ENCODE measurements at regions not wholly inside any gene's neighbourhood (a gene's known extent, or its start where the extent isn't known, plus 50 kb on each side); places are given as distances from the start of the nearest gene placed in this dataset.

DNA sequence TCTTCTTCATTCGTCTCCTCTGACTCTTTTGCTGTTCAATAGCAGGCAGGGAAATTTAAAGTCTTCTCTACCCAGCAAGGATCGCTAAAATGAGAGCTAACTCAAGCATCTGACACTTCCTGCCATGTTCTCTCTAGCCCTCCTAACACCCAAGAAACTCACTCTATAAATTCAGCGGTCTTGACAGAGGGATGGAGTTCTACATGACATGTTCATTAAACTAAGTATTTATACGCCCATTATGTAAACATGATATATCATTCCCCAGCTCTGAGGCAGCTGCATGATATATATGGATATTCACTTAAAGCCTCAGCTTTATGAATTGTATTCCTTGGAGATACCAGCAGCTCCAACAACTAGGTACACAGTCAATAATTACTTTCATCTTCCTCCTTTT lies 231.0 kb downstream of the METTL4 start:
- no CpG with 5 or more reads among the region's 4 CpGs for WGBS, 2 donors (ENCODE audit: extremely low coverage in 2 of 2, insufficient read length in 2 of 2, insufficient replicate concordance in 1 of 2)
- H2AFZ ChIP-seq (ENCODE audit: low read length), result no peak overlapping the region
- H3K18ac ChIP-seq (ENCODE audit: low read length), result no peak overlapping the region
- H3K4me3 ChIP-seq (ENCODE audit: low read length in 2 of 2), result no peak overlapping the region
- no peak for DNase-seq (ENCODE audit: low spot score)
- no peaks in the 10 kb centered on the region for H3K36me3 ChIP-seq (replicated peaks in 1 of 2; ENCODE audit: control insufficient read depth in 2 of 2, insufficient read depth in 2 of 2, low read length in 2 of 2)
- no peak overlapping the region for H2BK120ac ChIP-seq (ENCODE audit: low read depth, low read length)
- no peak overlapping the region for H3K23ac ChIP-seq (ENCODE audit: low read depth, low read length, poor library complexity)
- H3K27me3 ChIP-seq (ENCODE audit: control insufficient read depth in 3 of 3, insufficient read depth in 3 of 3, low read depth in 1 of 3, low read length in 3 of 3), result no peaks in the 10 kb centered on the region
- no peaks in the 10 kb centered on the region for H3K79me1 ChIP-seq (ENCODE audit: low read depth, low read length)
- no peak overlapping the region for H3K9ac ChIP-seq (ENCODE audit: low read depth, low read length, poor library complexity)
- H2AK5ac ChIP-seq (ENCODE audit: low read depth, low read length), result no peak overlapping the region
- no peak overlapping the region for H4K8ac ChIP-seq (ENCODE audit: low read depth, low read length)
- no peak overlapping the region for H3K27ac ChIP-seq (replicated peaks; ENCODE audit: low read length)
- H3K14ac ChIP-seq (ENCODE audit: low read length), result no peak overlapping the region
- H2BK15ac ChIP-seq (ENCODE audit: low read length), result no peak overlapping the region
- H3K9me3 ChIP-seq (replicated peaks in 1 of 2; ENCODE audit: control insufficient read depth in 2 of 2, insufficient read depth in 1 of 2, low read depth in 1 of 2, low read length in 2 of 2), result no peaks in the 10 kb centered on the region
- H4K91ac ChIP-seq (ENCODE audit: low read depth, low read length, poor library complexity), result no peak overlapping the region
- no peak overlapping the region for H3K4ac ChIP-seq (ENCODE audit: low read length)
- H2BK5ac ChIP-seq (ENCODE audit: low read length), result no peak overlapping the region
- no peak overlapping the region for H2BK12ac ChIP-seq (ENCODE audit: low read length)
- no peaks in the 10 kb centered on the region for H3K4me1 ChIP-seq (ENCODE audit: control insufficient read depth in 2 of 2, insufficient read depth in 1 of 2, low read depth in 1 of 2, low read length in 2 of 2)
- H3K4me2 ChIP-seq (ENCODE audit: insufficient read depth, low read length, poor library complexity, severe bottlenecking), result no peak overlapping the region

DNA sequence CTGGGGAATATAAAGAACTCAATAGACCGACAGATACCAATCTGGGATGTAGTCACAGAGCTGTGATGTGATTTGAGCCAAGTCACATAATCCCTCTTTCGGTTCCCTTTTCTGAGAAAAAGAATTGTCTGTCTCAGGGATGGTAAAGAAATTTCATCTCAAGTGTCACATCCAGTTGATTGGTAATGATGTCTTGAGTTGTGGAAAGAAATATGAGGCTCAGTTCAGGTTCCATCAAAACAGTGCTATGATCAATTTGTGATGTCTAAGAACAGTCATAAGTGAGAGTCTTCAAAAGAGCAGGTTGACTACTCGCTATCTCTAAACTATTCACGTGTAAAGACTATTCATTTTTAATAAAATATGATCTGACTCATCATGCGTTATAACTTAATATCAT lies 223.3 kb downstream of the METTL4 start:
- H3K36me3 ChIP-seq (replicated peaks in 1 of 2; ENCODE audit: control insufficient read depth in 2 of 2, insufficient read depth in 2 of 2, low read length in 2 of 2), result no peaks in the 10 kb centered on the region
- no peak overlapping the region for H3K4ac ChIP-seq (ENCODE audit: low read length)
- no peak overlapping the region for H2BK15ac ChIP-seq (ENCODE audit: low read length)
- H2AFZ ChIP-seq (ENCODE audit: low read length), result no peak overlapping the region
- DNase-seq (ENCODE audit: low spot score), result no peak
- H4K8ac ChIP-seq (ENCODE audit: low read depth, low read length), result no peak overlapping the region
- no peaks in the 10 kb centered on the region for H3K79me1 ChIP-seq (ENCODE audit: low read depth, low read length)
- no peak overlapping the region for H2BK5ac ChIP-seq (ENCODE audit: low read length)
- H3K4me2 ChIP-seq (ENCODE audit: insufficient read depth, low read length, poor library complexity, severe bottlenecking), result no peak overlapping the region
- H3K9me3 ChIP-seq (replicated peaks in 1 of 2; ENCODE audit: control insufficient read depth in 2 of 2, insufficient read depth in 1 of 2, low read depth in 1 of 2, low read length in 2 of 2), result peaks cover 0 to 2% of the 10 kb centered on the region in 2 donors
- no peak overlapping the region for H3K4me3 ChIP-seq (ENCODE audit: low read length in 2 of 2)
- H3K27me3 ChIP-seq (ENCODE audit: control insufficient read depth in 3 of 3, insufficient read depth in 3 of 3, low read depth in 1 of 3, low read length in 3 of 3), result no peaks in the 10 kb centered on the region
- no peaks in the 10 kb centered on the region for H3K4me1 ChIP-seq (ENCODE audit: control insufficient read depth in 2 of 2, insufficient read depth in 1 of 2, low read depth in 1 of 2, low read length in 2 of 2)
- H4K91ac ChIP-seq (ENCODE audit: low read depth, low read length, poor library complexity), result no peak overlapping the region
- H3K27ac ChIP-seq (replicated peaks; ENCODE audit: low read length), result no peak overlapping the region
- no peak overlapping the region for H3K9ac ChIP-seq (ENCODE audit: low read depth, low read length, poor library complexity)
- no peak overlapping the region for H3K14ac ChIP-seq (ENCODE audit: low read length)
- no peak overlapping the region for H2AK5ac ChIP-seq (ENCODE audit: low read depth, low read length)
- no peak overlapping the region for H2BK12ac ChIP-seq (ENCODE audit: low read length)
- whole genome bisulfite sequencing, 2 donors (ENCODE audit: extremely low coverage in 2 of 2, insufficient read length in 2 of 2, insufficient replicate concordance in 1 of 2), result no CpG with 5 or more reads among the region's 5 CpGs
- no peak overlapping the region for H2BK120ac ChIP-seq (ENCODE audit: low read depth, low read length)
- H3K23ac ChIP-seq (ENCODE audit: low read depth, low read length, poor library complexity), result no peak overlapping the region
- no peak overlapping the region for H3K18ac ChIP-seq (ENCODE audit: low read length)

DNA sequence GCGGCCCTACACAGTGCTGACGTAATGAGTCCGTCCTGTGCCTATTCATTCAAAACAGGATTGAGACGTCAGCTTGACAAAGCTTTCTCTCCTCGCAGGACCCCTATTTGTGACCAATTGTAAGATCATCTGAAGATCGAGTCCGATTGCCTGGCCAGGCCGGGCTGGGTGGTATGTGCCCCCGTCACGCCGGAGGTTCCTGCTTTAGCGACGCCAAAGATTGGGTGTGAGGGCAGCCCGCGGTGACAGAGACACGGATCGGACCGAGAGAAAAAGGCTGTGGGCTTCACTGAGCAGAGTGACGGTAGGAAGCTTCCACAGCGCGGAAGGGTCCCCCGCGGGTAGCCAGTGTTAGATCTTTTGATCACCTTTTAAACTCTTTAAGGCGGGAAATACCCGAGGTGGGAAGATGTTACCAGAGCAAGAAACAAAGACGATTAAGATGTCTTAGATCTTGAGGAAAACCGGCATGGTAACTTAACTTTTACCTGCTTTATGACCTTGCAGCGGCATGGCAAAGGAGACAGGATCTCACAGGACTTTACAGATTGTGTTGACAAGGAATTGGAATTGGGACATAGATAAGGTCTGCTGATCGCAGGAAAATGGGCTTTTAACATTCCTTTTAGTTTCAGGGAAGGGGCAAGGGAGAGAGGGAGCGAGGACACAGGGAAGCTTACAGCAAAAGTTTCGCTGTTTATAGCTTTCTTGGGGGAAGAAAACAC lies 220.0 kb downstream of the METTL4 start:
- Histone ChIP-seq H3K9me3 (replicated peaks in 1 of 2; ENCODE audit: control insufficient read depth in 2 of 2, insufficient read depth in 1 of 2, low read depth in 1 of 2, low read length in 2 of 2) (peaks cover 0 to 2% of the 10 kb centered on the region in 2 donors), H3K27ac (replicated peaks; ENCODE audit: low read length) (no peak overlapping the region), H3K4ac (ENCODE audit: low read length) (no peak overlapping the region), H4K91ac (ENCODE audit: low read depth, low read length, poor library complexity) (no peak overlapping the region), H4K8ac (ENCODE audit: low read depth, low read length) (no peak overlapping the region), H2BK5ac (ENCODE audit: low read length) (no peak overlapping the region), H3K23ac (ENCODE audit: low read depth, low read length, poor library complexity) (no peak overlapping the region), H3K4me2 (ENCODE audit: insufficient read depth, low read length, poor library complexity, severe bottlenecking) (no peak overlapping the region), H3K18ac (ENCODE audit: low read length) (no peak overlapping the region), H3K14ac (ENCODE audit: low read length) (no peak overlapping the region), H3K79me1 (ENCODE audit: low read depth, low read length) (no peaks in the 10 kb centered on the region), H3K4me3 (ENCODE audit: low read length in 2 of 2) (no peak overlapping the region), H3K36me3 (replicated peaks in 1 of 2; ENCODE audit: control insufficient read depth in 2 of 2, insufficient read depth in 2 of 2, low read length in 2 of 2) (no peaks in the 10 kb centered on the region), H3K9ac (ENCODE audit: low read depth, low read length, poor library complexity) (no peak overlapping the region), H2BK12ac (ENCODE audit: low read length) (no peak overlapping the region), H3K27me3 (ENCODE audit: control insufficient read depth in 3 of 3, insufficient read depth in 3 of 3, low read depth in 1 of 3, low read length in 3 of 3) (no peaks in the 10 kb centered on the region), H2BK15ac (ENCODE audit: low read length) (no peak overlapping the region), H2BK120ac (ENCODE audit: low read depth, low read length) (no peak overlapping the region), H2AFZ (ENCODE audit: low read length) (peak overlapping the region; percentile 59), H2AK5ac (ENCODE audit: low read depth, low read length) (no peak overlapping the region), H3K4me1 (ENCODE audit: control insufficient read depth in 2 of 2, insufficient read depth in 1 of 2, low read depth in 1 of 2, low read length in 2 of 2) (no peaks in the 10 kb centered on the region)
- no peak for DNase-seq (ENCODE audit: low spot score)
- no CpG with 5 or more reads among the region's 31 CpGs for WGBS, 2 donors (ENCODE audit: extremely low coverage in 2 of 2, insufficient read length in 2 of 2, insufficient replicate concordance in 1 of 2)

DNA sequence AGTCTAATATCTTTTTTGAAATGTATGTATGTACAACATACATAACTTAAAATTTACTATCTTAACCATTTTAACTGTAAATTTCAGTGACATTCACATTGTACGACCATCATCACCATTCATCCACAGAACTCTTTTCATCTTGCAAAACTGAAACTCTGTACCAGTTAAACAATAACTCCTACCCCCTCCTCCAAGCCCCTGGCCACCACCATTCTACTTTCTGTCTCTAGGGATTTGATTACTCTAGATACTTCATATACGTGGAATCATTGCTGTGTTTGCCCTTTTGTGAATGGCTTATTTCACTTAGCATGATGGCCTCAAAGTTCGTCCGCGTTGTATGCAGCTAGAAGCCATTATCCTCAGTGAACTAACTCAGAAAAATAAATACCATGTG lies 217.0 kb downstream of the METTL4 start:
- Histone ChIP-seq H2BK15ac (ENCODE audit: low read length) (no peak overlapping the region), H3K9me3 (replicated peaks in 1 of 2; ENCODE audit: control insufficient read depth in 2 of 2, insufficient read depth in 1 of 2, low read depth in 1 of 2, low read length in 2 of 2) (peaks cover 0 to 2% of the 10 kb centered on the region in 2 donors), H3K4me3 (ENCODE audit: low read length in 2 of 2) (no peak overlapping the region), H3K18ac (ENCODE audit: low read length) (no peak overlapping the region), H3K4ac (ENCODE audit: low read length) (no peak overlapping the region), H2BK5ac (ENCODE audit: low read length) (no peak overlapping the region), H3K4me1 (ENCODE audit: control insufficient read depth in 2 of 2, insufficient read depth in 1 of 2, low read depth in 1 of 2, low read length in 2 of 2) (no peaks in the 10 kb centered on the region), H3K4me2 (ENCODE audit: insufficient read depth, low read length, poor library complexity, severe bottlenecking) (no peak overlapping the region), H3K23ac (ENCODE audit: low read depth, low read length, poor library complexity) (no peak overlapping the region), H2AFZ (ENCODE audit: low read length) (no peak overlapping the region), H4K91ac (ENCODE audit: low read depth, low read length, poor library complexity) (no peak overlapping the region), H4K8ac (ENCODE audit: low read depth, low read length) (no peak overlapping the region), H2BK120ac (ENCODE audit: low read depth, low read length) (no peak overlapping the region), H3K79me1 (ENCODE audit: low read depth, low read length) (no peaks in the 10 kb centered on the region), H3K27me3 (ENCODE audit: control insufficient read depth in 3 of 3, insufficient read depth in 3 of 3, low read depth in 1 of 3, low read length in 3 of 3) (no peaks in the 10 kb centered on the region), H3K9ac (ENCODE audit: low read depth, low read length, poor library complexity) (no peak overlapping the region), H3K36me3 (replicated peaks in 1 of 2; ENCODE audit: control insufficient read depth in 2 of 2, insufficient read depth in 2 of 2, low read length in 2 of 2) (no peaks in the 10 kb centered on the region), H3K27ac (replicated peaks; ENCODE audit: low read length) (no peak overlapping the region), H2AK5ac (ENCODE audit: low read depth, low read length) (no peak overlapping the region), H2BK12ac (ENCODE audit: low read length) (no peak overlapping the region), H3K14ac (ENCODE audit: low read length) (no peak overlapping the region)
- DNase-seq (ENCODE audit: low spot score), result no peak
- WGBS, 2 donors (ENCODE audit: extremely low coverage in 2 of 2, insufficient read length in 2 of 2, insufficient replicate concordance in 1 of 2), result no CpG with 5 or more reads among the region's 5 CpGs
